GM18861 (cell line): ENCODE measurements at regions not wholly inside any gene's neighbourhood (a gene's known extent, or its start where the extent isn't known, plus 50 kb on each side); places are given as distances from the start of the nearest gene placed in this dataset.
A peak's percentile ranks its signal among the peaks of the same experiment; 100 is the strongest.
"Not testable (repeated sequence)": the region's sequence is repeated elsewhere in the genome, so short reads cannot be mapped to it uniquely, and the experiment has no call there.

Source experiments
- ATAC-seq: cut with Tn5 transposase; IDR thresholded peaks from one replicate; pipeline ENCODE4 v1.9.1; 2021; ENCODE audit not compliant: unreplicated experiment

DNA sequence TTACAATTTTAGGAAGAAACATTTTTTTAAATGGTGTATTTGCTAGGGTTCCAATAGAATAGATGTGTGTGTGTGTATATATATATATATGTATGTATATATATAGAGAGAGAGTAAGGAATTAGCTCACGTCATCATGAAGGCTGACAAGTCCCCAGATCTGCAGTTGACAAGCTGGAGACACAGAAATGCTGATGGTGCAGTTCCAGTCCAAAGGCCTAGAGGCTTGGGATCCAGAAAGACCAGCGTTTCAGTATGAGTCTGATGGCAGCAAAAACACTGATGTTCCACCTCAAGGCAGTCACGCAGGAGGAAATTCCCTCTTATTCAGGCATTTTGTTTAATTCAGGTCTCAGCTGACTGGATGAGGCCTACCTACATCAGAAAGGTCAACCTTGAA is 386.8 kb downstream of the PTH2R start:
- no peak for ATAC-seq

DNA sequence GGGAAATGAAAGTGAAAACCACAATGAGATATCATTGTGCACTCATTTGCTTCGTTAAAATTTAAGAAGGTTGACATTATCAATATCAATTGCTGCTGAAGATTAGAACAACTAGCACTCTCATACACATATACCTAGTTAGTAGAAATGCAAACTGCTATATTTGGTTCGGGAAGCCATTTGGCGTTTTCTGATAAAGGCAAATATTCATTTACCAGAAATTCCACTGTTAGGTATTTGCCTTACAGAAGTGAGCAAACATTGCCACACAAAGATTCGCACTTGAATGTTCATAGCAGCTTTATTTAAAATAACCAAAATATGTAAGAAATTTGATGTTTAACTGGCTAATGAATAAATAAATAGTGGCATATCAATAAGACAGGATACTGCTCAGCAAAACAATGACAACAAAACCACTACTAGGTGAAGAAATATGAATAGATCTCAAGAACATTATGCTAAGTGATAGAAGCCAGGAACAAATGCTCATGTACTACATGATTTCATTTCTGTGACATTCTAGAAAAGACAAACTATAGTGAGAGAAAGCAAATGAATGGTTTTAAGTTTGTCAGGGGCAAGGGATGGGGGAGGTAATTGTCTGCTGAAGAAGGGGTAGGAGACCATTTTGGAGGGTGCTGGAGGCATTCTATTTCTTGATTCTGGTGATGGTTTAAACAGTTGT is 387.8 kb downstream of the PTH2R start:
- no peak for ATAC-seq

DNA sequence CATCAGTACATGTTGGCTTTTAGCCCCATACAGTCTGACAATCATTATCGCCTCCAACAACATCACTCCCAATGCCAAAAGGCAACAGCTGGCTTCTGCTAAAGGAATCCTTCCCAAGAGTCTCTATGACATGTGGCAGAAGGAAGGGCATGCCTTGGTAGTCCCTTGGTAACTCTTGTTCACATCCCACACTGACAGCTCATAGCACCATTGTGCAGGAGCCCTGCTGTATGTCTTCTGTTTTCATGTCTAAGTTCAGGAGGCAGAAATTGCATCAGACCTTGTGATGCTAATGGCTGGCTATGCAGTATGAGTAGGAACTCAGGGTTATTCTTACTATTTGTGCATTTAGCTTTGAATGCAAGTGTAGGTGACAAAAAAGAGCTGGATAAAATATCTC is 392.1 kb downstream of the PTH2R start:
- ATAC-seq: no peak

DNA sequence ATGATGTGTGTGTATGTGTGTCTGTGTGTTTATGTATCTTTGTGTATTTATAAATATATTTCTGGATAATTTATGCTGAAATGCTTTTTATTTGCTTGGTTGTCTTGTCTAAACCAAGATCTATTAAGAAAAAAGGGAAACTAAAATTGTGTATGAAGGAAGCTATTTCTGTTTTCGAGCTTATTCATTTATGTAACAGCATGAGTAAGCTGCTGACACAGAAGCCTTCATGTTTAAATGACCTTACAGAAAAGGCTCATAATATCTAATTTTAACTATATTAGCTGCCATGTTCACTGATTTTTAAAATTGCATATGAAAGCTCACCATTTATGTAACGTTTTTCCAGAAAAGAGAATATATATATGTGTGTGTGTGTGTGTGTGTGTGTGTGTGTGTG is 392.8 kb downstream of the PTH2R start:
- ATAC-seq: no peak

DNA sequence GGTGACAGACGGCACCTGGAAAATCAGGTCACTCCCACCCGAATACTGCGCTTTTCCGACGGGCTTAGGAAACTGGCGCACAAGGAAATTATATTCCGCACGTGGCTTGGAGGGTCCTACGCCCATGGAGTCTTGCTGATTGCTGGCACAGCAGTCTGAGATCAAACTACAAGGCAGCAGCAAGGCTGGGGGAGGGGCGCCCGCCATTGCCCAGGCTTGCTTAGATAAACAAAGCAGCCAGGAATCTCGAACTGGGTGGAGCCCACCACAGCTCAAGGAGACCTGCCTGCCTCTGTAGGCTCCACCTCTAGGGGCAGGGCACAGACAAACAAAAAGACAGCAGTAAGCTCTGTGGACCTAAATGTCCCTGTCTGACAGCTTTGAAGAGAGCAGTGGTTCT is 394.3 kb downstream of the PTH2R start:
- ATAC-seq: not testable (repeated sequence)

DNA sequence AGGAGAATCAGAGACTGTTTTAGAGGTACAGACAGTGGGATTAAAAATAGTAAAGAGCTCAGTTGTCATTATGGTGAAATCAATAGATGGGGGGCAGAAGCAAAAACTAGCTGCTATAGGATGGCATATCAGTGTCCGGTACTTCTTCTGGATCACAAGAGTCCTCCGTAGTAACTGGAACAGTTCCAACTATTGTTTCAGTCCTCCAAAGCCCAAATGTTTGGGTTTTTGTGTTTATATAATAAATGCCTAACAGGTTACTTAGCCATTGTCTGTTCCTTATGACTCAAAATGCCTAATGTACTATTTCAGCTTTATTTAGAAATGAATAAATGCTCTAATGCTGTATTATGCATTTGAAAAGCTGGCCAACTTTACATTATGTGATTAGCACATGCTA is 401.2 kb downstream of the PTH2R start:
- ATAC-seq: no peak

DNA sequence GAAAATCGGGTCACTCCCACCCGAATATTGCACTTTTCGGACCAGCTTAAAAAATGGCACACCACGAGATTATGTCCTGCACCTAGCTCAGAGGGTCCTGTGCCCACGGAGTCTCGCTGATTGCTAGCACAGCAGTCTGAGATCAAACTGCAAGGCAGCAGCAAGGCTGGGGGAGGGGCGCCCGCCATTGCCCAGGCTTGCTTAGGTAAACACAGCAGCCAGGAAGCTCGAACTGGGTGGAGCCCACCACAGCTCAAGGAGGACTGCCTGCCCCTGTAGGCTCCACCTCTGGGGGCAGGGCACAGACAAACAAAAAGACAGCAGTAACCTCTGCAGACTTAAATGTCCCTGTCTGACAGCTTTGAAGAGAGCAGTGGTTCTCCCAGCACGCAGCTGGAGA is 405.3 kb downstream of the PTH2R start:
- not testable (repeated sequence) for ATAC-seq

DNA sequence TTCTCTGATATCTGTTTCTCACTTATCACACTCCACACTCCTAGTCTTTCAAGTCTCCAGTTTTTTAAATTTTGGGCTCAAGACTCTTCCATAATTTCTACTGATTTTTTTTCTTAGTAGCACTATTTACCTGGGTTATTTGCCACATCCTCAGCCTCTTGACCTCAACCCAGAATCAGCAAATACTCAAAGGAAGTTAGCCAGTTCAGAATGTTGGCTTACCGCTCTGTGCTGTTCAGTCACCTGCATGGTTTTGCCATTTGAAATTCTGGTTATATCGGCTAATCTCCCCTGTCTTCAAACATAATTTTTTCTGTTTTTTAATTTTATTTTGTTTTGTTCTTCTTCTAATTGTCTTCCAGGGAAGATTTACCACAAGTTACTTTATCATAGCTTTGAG is 412.6 kb downstream of the PTH2R start:
- ATAC-seq: no peak

DNA sequence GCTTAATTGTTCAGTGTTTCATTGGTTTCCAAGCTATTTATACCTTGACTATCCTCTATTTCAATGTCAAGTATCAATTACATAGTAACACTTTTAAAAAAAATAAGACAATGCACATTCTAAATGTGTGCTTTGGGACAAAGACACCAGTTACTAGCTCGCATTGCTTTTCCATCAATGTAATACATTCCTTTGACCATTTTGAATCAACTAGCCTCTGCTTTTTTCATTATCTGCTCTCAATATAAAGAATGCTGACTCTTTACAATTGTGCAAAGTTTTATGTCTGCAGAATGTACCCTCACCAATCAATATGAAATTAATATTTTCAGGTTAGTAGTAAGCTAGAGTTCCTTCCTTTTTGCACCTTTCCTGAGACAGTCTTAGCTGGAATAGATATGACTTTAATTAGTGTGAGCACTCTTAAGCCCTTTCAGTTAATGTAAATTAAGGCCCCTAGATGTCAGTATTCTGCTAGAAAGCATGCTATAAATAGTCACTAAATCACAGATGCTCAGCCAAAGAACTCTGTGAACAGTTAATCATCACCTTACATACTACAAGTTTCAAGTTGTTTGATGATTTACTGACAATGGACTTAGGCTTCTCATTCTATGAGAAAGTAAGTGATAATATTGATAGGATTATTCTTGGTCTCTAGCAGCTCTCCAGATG is 413.6 kb downstream of the PTH2R start:
- peak; percentile 100 for ATAC-seq

DNA sequence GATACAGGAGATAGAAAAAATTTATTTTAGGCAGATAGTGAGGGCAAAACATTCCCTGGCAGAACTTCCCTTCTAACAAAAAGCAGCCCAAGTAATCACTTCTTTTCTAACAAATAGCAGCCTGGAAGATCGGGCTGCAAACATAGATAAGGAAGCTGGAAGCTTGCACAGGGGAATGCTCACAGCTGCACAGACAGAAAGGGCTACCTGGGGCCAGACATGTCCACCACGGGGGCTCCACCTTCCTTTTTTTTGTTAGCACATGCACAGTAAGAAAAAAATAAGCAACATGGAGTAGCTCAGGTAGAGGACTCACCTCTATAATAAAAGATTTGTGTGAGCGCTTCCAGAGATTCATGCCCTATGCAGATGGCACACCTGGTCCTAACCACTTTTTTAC is 420.5 kb downstream of the PTH2R start:
- ATAC-seq: no peak

DNA sequence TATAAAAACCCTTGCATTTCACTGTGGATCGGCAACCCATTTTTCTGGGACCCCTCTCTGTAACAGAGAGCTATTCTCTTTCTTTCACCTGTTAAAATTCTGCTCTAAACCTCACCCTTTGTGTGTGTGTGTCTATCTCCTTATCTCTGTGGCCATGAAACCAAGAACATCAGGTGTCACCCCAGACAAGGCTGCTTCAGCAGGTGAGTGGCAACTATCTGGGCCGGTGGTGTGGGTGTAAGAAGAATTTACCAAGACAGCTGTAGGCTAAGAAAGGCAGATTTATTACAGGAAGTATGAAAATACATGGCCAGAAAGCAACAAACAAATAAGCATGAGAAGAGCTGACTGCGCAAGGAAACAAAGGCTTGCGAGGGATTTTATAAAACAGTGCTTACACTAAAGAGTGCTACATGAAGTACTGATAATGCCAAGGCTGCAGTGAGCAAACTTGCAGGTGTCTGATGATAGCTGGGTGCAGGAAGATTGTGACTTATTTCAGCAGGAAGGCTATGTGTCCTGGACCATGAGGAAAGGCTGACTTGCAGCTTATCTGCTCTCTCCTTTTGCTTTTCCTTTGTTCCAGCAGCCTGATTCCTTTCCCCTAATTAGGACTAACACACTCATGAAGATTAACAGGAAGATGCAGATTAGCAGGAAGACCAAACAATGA is 421.1 kb downstream of the PTH2R start:
- ATAC-seq: no peak

DNA sequence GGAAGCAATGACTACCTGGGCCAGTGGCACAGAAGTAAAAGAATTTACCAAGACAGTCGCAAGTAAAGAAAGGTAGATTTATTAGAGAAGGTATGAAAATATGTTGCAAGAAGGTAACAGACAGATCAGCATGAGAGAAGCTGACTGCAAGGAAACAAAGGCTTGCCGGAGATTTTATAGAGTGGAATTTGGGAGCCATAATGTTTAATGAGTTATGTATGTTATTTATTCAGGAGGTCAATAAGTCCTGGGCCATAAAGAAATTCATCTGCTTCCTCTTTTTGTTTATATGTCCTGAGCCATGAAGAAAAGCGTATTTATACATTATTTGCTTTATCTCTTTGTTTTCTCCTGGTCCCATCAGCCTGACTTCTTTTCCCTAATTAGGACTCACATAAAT is 423.6 kb downstream of the PTH2R start:
- ATAC-seq: no peak

DNA sequence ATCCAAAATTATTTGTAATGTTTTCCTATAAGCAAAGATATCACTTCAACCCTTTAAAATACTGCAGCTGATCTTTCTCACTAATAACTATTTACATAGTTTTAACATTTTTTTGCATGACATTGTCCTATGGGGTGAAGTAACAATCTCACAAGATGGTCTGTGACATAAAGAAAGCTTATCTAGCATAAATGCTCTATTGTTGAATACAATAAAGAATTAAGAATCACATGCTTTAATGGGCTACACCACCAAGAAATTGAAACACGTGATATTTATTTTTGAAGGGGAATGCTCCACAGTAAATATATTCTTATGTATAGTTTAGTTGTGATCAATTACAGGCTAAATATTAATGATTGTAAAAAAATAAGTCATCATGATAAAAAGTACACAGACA is 441.1 kb downstream of the PTH2R start:
- no peak for ATAC-seq

DNA sequence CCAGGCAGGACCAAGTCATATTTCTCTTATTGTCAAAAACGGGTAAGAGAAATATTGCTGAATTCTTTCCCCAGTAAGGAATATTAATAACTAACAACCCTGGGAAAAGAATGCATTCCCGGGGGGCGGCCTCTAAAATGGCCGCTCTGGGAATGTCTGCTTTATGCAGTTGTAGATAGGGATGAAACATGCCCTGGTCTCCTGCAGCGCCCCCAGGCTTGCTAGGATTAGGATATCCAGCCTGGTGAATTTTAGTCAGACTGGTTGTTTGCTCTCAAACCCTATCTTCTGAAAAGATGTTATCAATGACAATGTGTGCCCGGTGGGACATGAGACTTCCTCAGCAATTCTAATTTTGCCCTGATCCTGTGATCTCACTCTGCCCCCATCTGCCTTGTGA is 448.1 kb downstream of the PTH2R start:
- ATAC-seq: no peak

DNA sequence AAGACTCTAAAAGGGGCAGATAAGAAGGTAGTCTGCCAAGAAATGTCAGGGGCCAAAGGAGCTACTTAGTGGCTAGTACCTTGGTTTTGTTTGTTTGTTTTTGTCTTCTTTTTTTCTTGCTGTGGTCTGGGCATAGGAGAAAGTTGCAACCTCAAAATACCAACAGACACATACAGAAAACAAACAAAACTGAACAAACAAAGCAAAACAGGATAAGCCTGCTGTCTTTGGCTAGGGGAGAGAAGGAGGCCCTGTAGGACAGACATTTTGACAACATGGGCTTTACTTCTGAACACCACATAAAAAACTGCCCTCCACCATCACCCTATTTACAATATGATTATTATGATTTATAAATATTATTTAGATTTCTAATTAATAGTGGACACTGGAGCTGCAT is 460.8 kb downstream of the PTH2R start:
- ATAC-seq: no peak

DNA sequence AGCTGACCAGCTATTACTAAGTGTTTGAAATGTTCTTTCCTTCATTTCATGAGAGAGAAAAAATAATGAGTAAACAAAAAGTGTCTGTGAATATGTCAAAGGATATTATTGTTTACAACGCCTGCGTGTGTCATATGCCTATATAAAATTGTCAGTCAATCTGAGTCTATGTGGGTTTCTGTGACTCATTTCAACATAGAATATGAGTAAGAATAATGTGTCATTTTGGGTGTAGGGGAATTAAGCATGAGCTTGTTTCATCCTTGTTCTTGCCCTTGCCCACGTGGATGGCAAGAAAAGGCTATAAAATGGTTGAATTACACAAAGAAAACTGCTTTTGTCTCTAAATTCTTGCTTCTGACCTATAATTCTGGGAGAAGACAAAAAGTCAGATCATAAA is 466.0 kb downstream of the PTH2R start:
- no peak for ATAC-seq

DNA sequence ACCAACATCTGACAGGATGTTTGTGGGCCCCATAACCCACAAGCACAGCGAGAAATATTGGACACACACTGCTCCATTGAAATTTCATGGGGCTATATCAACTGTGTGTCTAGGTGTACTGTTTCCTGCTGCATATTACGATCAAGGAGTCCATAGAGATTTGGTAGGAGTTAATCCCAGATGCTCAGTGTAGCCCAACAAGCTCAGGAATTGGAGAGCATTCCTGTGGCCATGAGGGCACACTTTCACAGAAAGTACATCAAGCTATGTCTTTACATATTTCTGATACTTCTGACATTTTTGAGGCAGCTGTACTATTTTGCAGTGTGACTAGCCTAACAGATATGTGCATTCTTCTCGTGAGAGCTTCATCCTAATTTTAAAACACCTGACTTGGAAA is 473.1 kb downstream of the PTH2R start:
- no peak for ATAC-seq

DNA sequence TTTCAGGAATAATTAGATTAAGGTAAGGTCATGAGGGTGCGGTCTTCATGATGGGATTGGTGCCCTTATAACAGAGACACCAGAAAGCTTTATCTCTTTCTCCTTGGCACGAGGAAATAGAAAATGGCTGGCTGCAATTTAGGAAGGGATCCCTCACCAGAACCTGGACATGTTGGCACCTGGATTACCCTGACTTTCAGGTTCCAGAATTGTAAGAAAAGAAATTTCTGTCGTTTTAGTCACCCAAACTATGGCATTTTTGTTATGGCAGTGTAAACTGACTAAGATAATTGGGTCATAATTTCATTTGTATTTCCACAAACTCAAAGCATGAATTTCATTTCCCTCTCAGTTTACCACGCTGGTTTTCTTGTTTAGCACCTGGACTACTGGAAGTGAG is 473.6 kb downstream of the PTH2R start:
- no peak for ATAC-seq

DNA sequence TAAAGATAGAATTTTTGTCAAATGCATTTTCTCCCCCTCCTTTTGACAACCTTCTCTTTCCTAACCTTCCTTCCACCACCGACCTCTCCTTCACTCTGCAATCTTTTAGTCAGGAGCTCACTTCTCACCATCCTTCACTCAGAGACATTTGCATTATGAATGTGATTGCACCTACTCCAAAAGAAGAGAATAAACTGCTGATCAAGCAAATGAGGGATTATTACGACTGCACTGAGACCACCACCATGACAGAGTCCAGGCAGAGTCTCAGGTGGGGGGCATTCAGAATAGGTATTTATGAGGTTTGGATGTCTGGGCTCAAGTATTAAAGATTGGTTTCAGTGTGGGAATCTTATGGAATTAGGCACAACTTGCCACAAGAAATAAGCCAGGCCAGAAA is 483.9 kb downstream of the PTH2R start:
- no peak for ATAC-seq

DNA sequence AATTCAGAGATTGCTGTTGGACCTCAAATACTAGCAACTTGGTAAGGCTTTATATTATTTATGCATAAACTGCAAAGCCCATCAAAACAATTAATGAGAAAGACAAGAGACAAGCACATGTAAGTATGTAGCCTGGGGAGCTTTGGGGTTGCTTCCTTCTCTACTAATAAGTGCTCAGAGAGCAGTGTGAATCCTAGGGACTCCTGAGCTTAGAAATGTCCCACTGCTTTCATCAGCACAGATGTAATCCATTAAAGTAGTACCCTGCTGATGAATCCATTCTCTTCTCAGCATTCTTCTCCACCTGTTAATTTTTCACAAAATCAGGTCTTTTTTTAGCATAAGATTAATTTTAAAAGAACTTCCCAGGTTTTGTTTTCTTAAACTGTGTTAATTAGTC is 485.6 kb downstream of the PTH2R start:
- no peak for ATAC-seq

DNA sequence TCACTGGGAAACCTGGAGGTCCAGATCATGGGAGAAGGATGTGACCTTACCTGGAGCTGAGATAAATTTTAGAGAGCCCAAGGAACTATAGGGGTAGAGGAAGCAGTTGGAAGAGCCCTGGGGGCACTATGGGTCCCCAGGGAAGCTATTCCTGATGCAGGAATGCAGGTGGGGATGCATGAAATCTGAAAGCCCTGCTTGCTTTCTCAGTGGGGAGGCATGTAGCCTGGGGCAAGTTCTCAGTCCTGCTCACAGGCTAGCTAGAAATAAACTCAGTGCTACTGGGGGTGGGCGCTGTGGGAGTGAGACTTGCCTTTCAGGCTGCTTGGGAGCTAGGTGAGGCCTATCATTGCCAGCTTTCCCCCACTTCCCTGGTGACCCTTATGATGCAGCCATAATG is 499.7 kb downstream of the PTH2R start:
- ATAC-seq: no peak

DNA sequence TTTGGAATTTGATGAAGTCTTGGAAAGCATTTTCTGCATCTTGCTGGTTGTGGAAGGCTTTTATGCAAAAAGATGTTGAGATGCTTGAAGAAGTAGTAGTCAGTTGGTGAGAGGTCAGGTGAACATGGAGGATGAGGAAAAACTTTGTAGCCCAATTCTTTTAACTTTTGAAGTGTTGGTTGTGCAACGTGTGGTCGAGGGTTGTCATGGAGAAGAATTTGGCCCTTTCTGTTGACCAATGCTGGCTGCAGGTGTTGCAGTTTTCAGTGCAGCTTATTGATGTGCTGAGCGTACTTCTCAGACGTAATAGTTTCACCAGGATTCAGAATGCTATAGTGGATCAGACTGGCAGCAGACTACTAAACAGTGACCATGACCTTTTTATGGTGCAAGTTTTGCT is 508.4 kb upstream of the MAP2 start:
- ATAC-seq: no peak

DNA sequence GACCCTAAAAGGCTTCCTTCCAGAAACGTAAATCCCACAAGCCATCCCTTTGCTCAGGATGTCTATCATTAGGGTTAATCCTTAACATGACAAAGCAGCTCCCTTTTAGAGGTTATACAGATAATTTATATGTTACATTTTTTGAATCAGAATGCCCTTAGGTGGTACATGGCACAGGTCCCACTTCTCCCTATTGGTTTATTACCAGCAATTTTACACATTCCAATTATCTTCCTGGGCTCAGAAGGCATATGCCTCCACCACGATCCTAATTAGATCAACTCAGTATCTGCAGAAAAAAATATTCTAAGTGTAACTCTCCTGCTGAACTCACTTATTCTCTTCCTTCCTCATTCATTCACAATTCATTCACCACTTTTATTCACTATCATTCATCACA is 507.0 kb upstream of the MAP2 start:
- ATAC-seq: no peak
